ENCODE measurements at regions not wholly inside any gene's neighbourhood (a gene's known extent, or its start where the extent isn't known, plus 50 kb on each side); places are given as distances from the start of the nearest gene placed in this dataset.

DNA sequence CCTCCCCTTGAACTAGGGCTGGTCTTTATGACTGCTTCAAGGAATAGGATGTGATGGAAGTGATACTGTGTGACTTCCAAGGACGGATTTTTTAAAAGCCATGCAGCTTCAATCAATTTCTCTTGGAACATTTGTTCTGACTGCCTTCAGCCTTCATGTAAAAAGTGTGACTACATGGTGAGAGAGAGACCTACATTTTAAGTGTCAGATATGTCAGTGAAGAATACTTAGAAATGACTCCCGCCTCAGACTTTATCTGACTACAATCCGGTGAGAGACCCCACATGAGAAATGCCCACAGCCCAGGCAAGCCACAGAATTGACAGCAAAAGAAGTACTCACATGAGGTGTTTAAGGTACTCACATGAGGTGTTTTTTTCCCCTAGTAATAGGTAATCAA is 295.3 kb downstream of the KCNC2 start:
- no peak for TF ChIP-seq POLR2AphosphoS5 (IDR thresholded peaks at IDR 0.05)
- TF ChIP-seq, protein P1, sequence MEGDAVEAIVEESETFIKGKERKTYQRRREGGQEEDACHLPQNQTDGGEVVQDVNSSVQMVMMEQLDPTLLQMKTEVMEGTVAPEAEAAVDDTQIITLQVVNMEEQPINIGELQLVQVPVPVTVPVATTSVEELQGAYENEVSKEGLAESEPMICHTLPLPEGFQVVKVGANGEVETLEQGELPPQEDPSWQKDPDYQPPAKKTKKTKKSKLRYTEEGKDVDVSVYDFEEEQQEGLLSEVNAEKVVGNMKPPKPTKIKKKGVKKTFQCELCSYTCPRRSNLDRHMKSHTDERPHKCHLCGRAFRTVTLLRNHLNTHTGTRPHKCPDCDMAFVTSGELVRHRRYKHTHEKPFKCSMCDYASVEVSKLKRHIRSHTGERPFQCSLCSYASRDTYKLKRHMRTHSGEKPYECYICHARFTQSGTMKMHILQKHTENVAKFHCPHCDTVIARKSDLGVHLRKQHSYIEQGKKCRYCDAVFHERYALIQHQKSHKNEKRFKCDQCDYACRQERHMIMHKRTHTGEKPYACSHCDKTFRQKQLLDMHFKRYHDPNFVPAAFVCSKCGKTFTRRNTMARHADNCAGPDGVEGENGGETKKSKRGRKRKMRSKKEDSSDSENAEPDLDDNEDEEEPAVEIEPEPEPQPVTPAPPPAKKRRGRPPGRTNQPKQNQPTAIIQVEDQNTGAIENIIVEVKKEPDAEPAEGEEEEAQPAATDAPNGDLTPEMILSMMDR (IDR thresholded peaks at IDR 0.05), result no peak
- TF ChIP-seq POLR2A (IDR thresholded peaks at IDR 0.05), result no peak
